Stimulated activated naive CD8-positive, alpha-beta T cell treated with anti-CD3 and anti-CD28 coated beads, Interleukin-15, amount 100 ng/mL, for 72 hours (primary cell): ENCODE measurements at regions not wholly inside any gene's neighbourhood (a gene's known extent, or its start where the extent isn't known, plus 50 kb on each side); places are given as distances from the start of the nearest gene placed in this dataset.

Source experiments
- ATAC-seq: fragments of 150-1000 bp; cut with Tn5 transposase; 2 replicates; pipeline ENCODE4 v1.10.0; 2021; ENCODE audit warnings: mild to moderate bottlenecking, moderate library complexity
- DNase-seq, 2 donors: peaks; one replicate each; pipeline ENCODE4 v3.0.0; 2021 to 2022
- H3K27ac Mint-ChIP-seq, 2 donors: one replicate each; pipeline ENCODE4 v1.8.0; 2022; ENCODE audit warnings: mild to moderate bottlenecking in 2 of 2, mixed read lengths in 2 of 2, moderate library complexity in 2 of 2
- H3K27me3 Mint-ChIP-seq: one replicate; pipeline ENCODE4 v1.8.0; 2022; ENCODE audit warnings: mixed read lengths
- H3K4me1 Mint-ChIP-seq: one replicate; pipeline ENCODE4 v1.8.0; 2022; ENCODE audit warnings: mild to moderate bottlenecking, mixed read lengths
- H3K4me3 Mint-ChIP-seq, 2 donors: one replicate each; pipeline ENCODE4 v1.8.0; 2022; ENCODE audit warnings: mild to moderate bottlenecking in 2 of 2, mixed read lengths in 2 of 2, moderate library complexity in 1 of 2
- H3K9me3 Mint-ChIP-seq, 2 donors: one replicate each; pipeline ENCODE4 v1.8.0; 2022; ENCODE audit warnings: mixed read lengths in 2 of 2

DNA sequence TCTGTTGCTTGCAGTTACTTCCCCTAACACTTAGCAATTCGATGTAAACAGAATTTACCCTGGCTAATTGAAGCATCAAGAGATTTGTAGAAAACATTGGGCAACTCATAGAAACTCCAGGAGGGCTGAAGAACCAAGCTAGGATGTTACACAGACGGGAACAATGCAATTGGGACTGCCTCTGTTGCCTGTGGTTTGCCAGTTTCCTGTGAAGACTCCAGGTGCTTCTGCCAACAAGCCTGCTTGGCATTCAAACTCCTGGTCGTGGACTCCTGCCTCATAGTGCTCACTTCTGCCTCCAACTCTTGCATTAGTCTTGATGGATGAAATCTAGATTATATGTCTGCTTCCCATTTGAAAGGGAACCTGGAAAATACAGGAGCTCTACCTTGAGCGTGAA lies 246.0 kb downstream of the BMP4 start:
- Mint-ChIP-seq H3K4me1 (no peaks in the 10 kb centered on the region), H3K4me3 (no peak overlapping the region), H3K27me3 (no peaks in the 10 kb centered on the region), H3K9me3 (peaks cover 3 to 7% of the 10 kb centered on the region in 2 donors), H3K27ac (no peak overlapping the region)
- ATAC-seq (no peak), DNase-seq (no peak)

DNA sequence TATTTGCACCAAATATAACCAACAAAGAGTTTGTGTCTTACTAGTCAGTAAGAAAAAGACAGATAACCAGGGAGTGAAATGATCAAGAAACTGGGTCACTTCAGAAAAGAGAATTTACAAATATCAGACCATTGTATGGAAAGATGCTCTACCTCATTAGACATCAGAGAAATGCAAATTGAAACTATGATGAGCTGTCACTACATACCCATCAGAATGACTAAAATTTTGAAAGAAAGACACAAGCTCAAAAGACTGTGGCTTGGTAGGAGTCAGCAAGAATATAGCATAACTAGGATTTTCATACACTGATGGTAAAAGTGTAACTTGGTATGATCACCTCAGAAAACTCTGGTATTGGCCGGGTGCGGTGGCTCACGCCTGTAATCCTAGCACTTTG lies 247.2 kb downstream of the BMP4 start:
- ATAC-seq (no peak), DNase-seq (no peak)
- Mint-ChIP-seq H3K9me3 (peaks cover 3 to 7% of the 10 kb centered on the region in 2 donors), H3K27ac (no peak overlapping the region), H3K4me3 (no peak overlapping the region), H3K4me1 (no peaks in the 10 kb centered on the region), H3K27me3 (no peaks in the 10 kb centered on the region)

DNA sequence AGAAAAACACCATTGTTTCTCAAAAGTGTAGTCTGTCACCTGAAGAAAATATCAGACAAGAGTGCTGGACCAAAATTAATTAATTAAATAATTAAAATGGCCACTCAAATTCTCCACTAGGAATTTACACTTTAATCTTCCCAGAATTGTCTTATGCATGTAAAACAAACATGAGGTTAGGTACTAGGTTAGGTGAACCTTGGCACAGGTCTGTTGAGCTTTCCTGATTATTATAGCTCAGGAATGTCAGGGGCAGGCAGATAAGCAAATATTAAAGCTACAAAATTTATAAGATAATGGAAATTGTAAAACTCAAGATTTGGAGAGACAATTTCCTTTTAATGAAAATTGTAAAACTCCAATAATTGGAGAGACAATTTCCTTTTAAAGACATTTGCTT lies 253.2 kb downstream of the BMP4 start:
- no peak for ATAC-seq
- Mint-ChIP-seq H3K4me3 (no peak overlapping the region), H3K27me3 (no peaks in the 10 kb centered on the region), H3K9me3 (peaks cover 9 to 12% of the 10 kb centered on the region in 2 donors), H3K27ac (no peak overlapping the region), H3K4me1 (no peaks in the 10 kb centered on the region)
- no peak for DNase-seq

DNA sequence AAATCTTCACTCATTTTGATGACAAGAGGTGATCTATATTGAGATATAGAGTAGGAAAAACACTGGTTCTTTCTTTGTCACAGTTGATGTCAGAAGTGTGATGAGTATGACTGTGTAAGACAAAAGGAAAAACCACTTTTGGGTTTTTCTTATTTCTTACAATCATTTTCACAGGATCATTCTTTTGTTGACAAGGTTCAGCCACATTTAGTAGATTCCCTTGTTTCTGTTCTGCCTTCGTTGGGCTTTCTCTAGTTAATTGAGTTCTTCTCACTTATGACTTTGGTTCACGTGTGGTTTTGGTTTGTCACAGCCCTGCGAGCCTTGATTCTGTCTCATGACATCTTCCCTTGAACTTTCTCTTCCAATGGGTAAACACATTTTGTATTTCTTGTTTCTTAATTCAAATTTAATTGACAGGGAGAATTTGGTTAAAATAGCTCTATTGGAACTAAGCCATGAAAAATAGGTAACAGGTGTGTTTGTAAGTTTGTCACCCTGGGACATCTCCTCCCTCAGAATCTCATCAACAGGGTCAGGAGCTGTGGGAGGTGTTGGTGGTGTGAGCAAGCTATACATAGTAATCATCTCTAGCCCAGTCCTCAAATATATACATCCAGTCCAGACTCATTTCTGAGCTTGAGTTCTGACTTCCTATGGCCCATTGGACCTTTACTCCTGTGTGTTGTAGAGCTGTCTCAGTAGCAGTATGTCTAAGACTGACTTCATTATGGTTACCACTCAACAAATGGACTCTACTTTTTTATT lies 255.3 kb downstream of the BMP4 start:
- ATAC-seq (no peak), DNase-seq (no peak)
- Mint-ChIP-seq H3K27me3 (no peaks in the 10 kb centered on the region), H3K4me1 (no peaks in the 10 kb centered on the region), H3K9me3 (peaks cover 6 to 7% of the 10 kb centered on the region in 2 donors), H3K27ac (no peak overlapping the region), H3K4me3 (no peak overlapping the region)

DNA sequence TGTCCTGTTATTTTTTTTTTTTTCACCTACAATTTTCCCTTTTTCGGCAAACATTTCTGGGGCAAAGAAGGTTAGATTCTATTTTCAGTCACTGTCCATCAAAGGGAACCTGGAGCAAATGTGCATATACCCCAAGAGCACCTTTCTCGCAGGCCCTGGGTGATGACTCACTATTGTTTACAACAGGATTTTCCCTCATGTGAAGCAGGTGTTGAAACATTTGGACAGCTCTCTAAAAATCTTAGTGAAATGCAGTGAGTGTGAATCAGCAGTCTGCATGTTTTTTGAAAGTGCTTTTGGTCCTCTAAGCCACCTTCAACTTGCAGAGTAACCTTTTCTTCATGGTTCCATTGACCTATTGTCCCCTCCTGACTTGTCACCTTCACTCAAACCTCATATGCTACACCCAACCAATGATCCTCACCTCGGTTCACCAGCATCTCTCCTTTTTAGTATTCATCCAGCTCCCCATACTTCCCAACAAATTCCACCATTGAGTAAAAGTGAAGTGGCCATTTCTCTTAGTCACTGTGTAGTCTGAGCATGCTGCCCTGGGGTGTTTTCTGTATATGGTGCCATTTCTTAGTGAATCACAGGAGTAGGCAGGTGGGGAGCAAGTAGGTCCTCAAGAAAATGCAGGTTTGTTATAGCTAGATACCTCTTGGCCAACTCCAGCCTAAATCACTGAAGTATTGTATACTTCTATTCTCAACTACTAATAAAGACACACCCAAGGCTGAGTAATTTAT lies 260.2 kb downstream of the BMP4 start:
- Mint-ChIP-seq H3K27ac (no peak overlapping the region), H3K27me3 (no peaks in the 10 kb centered on the region), H3K4me1 (no peaks in the 10 kb centered on the region), H3K4me3 (no peak overlapping the region), H3K9me3 (peaks cover 7 to 13% of the 10 kb centered on the region in 2 donors)
- DNase-seq (no peak), ATAC-seq (no peak)

DNA sequence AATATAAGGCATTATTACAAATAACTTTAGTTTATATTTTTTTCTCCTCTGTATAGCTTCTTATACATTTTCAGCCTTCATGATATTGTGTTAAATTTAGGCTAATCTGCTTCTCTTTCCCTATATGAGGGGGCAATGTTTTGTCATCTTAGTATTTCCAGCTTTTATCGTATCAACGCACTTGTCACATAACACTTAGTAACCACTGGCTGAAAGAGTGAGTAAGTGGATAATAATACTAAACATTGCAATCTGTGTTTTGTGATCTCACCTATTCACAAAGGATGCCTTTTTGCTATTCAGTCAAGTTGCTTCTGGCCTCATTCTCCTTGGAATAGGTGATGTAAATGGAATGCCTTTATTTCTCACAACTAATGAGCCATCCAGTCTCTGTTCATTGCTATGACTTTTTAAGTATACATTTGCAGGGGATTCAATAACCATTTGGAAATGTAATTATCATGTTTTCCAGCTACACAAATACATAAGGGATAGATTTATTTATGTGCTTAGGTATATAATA lies 260.9 kb downstream of the BMP4 start:
- Mint-ChIP-seq H3K9me3 (peaks cover 7 to 13% of the 10 kb centered on the region in 2 donors), H3K27ac (no peak overlapping the region), H3K27me3 (no peaks in the 10 kb centered on the region), H3K4me1 (no peaks in the 10 kb centered on the region), H3K4me3 (no peak overlapping the region)
- ATAC-seq (no peak), DNase-seq (no peak)

DNA sequence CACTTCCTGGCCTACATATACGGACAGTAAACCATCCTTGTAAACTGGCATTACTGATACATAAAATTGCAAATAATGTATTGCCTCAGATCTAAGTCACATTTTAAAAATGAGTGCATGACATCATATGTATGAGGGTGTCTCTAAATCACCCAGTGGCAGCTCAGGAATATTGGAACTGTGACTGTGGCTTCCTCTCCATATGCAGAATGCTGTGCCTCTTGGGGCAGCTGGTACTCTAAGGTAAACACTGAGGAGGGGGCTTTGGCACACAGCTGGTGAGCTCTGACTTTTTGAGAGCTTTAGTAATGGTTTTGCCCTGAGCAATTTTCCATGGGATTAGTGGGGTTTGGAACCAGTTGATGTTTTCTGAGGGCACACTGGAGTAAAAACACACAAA lies 263.7 kb downstream of the BMP4 start:
- peaks cover 0 to 7% of the 10 kb centered on the region in 2 donors for H3K9me3 Mint-ChIP-seq
- no peaks in the 10 kb centered on the region for H3K4me1 Mint-ChIP-seq
- no peak overlapping the region for H3K4me3 Mint-ChIP-seq
- peak overlapping the region; percentile 16 to 67 for H3K27ac Mint-ChIP-seq
- ATAC-seq (no peak), DNase-seq (no peak)
- no peaks in the 10 kb centered on the region for H3K27me3 Mint-ChIP-seq

DNA sequence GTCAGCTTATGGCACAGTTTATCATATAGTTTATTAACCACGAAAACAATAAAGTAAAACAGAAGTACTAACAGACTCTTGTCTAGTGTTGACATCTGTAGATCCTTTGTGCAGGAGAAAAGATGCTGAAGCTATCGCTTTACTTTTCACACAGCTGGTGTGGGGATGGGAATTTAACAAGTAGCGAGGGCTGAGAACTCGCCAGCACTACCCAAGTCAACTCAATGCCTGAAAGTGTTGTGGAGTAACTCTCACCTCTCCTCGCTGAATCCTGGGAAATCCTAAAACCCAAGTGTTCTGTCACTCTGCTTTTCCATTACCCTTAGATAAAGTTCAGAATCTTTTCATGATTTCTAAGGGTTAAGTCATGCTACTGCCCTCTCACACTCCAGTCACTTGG lies 264.2 kb downstream of the BMP4 start:
- DNase-seq = no peak
- no peaks in the 10 kb centered on the region for H3K27me3 Mint-ChIP-seq
- peaks cover 0 to 7% of the 10 kb centered on the region in 2 donors for H3K9me3 Mint-ChIP-seq
- H3K27ac Mint-ChIP-seq = peak overlapping the region; percentile 16 to 67
- no peak for ATAC-seq
- no peaks in the 10 kb centered on the region for H3K4me1 Mint-ChIP-seq
- no peak overlapping the region for H3K4me3 Mint-ChIP-seq

DNA sequence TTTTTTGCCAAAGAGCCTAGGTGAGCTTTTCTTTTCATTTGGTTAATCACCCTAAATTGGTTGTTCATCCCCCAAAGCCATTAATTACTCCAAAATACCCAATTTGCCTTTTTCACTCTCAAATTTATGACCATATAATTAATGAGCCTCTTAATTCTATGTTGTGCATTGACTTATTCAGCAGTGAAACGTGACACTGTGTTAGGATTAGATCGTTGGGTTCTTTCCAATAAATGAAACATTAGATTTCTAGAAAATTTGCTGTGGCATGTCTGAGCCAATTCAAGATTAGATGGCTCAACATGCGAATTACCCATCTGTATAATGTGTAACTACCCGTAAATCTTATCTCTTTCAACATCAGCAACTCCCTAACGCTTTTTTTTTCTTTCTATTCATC lies 273.4 kb downstream of the BMP4 start:
- ATAC-seq (no peak), DNase-seq (no peak)
- Mint-ChIP-seq H3K27me3 (no peaks in the 10 kb centered on the region), H3K9me3 (peaks cover 6 to 11% of the 10 kb centered on the region in 2 donors), H3K4me3 (no peak overlapping the region), H3K4me1 (no peaks in the 10 kb centered on the region), H3K27ac (no peak overlapping the region)

DNA sequence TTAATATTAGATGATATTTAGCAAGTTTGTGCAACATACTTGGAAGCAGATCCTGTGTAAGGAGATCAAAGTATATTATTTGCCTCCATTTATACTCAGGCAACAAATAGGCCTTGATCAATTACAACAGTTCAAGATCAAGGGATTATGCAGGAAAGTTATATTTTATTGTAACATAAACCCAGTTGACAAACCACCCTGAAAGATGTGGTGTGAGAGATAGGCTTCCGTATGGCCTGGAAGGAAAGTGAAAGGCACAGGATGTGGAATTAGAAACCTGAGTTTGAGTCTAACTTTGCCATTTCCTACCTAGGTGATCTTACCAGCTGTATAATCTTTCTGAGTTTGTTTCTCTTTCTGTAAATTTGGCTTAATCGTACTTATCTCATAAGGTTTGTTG lies 284.1 kb downstream of the BMP4 start:
- H3K27ac Mint-ChIP-seq = no peak overlapping the region
- ATAC-seq = no peak
- no peaks in the 10 kb centered on the region for H3K4me1 Mint-ChIP-seq
- no peaks in the 10 kb centered on the region for H3K27me3 Mint-ChIP-seq
- peaks cover under 1 to 25% of the 10 kb centered on the region in 2 donors for H3K9me3 Mint-ChIP-seq
- H3K4me3 Mint-ChIP-seq = no peak overlapping the region
- no peak for DNase-seq

DNA sequence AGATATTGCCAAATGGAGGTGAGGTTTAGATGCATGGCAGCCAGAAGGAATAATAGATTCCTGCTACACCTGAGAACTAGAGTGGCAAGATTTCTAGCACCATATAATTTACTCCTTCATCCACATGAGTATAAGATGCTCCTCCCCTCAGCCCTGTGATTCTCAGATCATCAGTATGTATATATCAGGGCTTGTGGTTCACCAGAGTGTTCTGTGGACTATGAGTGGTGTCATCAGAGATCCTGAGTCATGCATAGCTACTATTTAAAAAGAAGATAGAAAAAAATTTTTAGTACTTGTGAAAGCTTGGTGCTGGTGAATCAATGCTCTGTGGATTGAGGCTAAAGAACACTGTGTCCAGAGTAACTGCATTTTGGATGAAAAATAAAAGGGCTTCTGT lies 285.9 kb downstream of the BMP4 start:
- H3K4me3 Mint-ChIP-seq = no peak overlapping the region
- DNase-seq = no peak
- peaks cover 10 to 16% of the 10 kb centered on the region in 2 donors for H3K9me3 Mint-ChIP-seq
- no peaks in the 10 kb centered on the region for H3K27me3 Mint-ChIP-seq
- no peak overlapping the region for H3K27ac Mint-ChIP-seq
- ATAC-seq = no peak
- no peaks in the 10 kb centered on the region for H3K4me1 Mint-ChIP-seq

DNA sequence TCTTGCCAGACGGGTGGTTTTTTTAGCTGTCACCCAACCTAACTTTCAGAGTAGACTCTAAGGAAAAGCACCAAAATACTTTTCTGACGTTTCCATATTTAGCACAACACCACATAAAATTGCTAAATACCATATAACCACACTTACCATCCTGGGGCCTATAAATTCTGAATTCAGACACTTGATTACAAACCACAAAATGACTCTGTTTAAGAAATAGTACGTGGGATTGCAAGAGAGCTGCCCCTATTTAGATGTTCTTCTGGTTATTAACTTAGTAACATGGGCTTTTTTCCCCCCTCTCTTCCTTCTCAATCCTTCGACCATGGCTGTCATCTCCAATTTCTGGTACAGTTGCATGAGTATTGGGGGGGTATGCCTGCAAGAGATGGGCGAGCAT lies 287.7 kb downstream of the BMP4 start:
- Mint-ChIP-seq H3K4me1 (no peaks in the 10 kb centered on the region), H3K27ac (no peak overlapping the region), H3K4me3 (no peak overlapping the region), H3K9me3 (peaks cover 7 to 10% of the 10 kb centered on the region in 2 donors), H3K27me3 (no peaks in the 10 kb centered on the region)
- no peak for DNase-seq
- ATAC-seq = no peak

DNA sequence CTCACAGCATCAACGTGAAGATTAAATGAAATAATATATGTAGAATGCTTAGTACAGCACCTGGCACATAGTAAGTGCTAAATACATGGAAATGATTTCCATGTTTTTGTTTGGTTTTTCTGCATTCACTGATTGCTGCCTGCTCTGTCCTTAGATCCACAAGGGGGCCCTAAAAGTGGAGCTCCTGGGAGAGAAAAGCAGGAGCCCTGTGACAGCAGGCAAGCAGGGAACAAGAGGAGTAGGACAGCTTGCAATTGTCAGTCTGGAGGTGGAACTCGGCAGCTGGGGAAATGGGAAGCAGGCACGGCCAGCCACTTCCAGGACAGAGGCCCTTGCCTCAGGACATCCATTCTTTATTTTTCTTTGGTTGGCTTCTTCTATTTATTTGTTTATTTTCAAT lies 292.9 kb downstream of the BMP4 start:
- H3K4me1 Mint-ChIP-seq = no peaks in the 10 kb centered on the region
- no peak overlapping the region for H3K27ac Mint-ChIP-seq

DNA sequence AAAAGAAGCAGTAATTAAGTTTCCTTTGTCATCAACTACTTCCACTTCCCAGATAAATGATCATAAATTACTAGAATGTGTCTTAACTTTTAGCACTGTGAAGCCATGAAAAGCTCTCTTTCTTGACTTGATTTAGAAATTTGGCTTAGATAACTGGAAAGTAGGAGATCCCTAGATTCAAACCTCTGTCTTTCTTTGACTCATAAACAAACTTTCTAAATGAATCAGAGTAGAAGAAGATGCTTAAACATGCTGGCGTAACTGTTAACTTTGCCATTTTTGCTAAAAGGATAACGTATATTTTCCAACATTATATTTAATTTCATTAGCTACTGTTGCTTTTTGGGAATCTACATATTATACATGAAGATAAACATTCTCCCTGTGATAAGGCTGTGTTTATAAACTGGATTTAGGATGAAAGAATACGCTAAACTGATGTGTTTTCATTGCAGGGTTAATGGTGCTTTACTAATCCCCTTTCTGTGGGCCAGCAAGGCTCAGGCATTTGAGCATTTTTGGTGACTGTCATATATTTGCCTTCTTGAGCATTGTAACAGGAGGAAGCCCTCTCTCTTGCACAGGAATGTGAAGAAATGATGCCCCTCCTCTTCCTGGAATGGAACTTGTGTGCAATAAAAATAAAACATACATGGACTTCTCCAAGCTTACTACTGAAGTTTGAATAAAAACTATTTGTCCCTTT lies 301.4 kb downstream of the BMP4 start:
- Mint-ChIP-seq H3K27ac (no peak overlapping the region), H3K9me3 (peaks cover 18 to 38% of the 10 kb centered on the region in 2 donors), H3K4me1 (no peaks in the 10 kb centered on the region), H3K27me3 (no peaks in the 10 kb centered on the region), H3K4me3 (no peak overlapping the region)
- DNase-seq = no peak
- no peak for ATAC-seq

More for the DNA sequence above, 292.9 kb downstream of the BMP4 start:
- Mint-ChIP-seq H3K4me3 (no peak overlapping the region), H3K27me3 (no peaks in the 10 kb centered on the region), H3K9me3 (peaks cover 7 to 10% of the 10 kb centered on the region in 2 donors)
- DNase-seq (no peak), ATAC-seq (no peak)

DNA sequence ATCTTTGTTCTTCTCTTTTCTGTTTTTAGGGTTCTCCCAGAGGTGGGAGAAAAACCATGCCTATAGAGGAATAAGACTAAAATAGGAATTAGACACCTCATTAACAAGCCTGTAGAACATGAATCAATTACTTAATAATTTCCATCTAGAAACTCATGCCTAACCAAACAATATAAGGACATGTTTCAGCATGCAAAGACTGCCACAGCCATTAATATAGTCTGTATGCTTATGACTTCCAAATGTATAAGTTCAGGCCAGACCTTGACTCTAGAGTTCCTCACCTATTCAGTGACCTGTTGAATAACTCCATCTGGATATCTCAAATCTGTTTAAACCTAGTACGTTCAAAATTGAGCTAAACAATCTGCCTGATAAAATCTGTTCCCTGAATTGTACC lies 304.6 kb downstream of the BMP4 start:
- no peaks in the 10 kb centered on the region for H3K27me3 Mint-ChIP-seq
- H3K9me3 Mint-ChIP-seq = peaks cover 13 to 25% of the 10 kb centered on the region in 2 donors
- H3K27ac Mint-ChIP-seq = no peak overlapping the region
- no peak overlapping the region for H3K4me3 Mint-ChIP-seq
- H3K4me1 Mint-ChIP-seq = no peaks in the 10 kb centered on the region
- DNase-seq (no peak), ATAC-seq (no peak)
